Fibroblast of the aortic adventitia (primary cell): ENCODE measurements at regions not wholly inside any gene's neighbourhood (a gene's known extent, or its start where the extent isn't known, plus 50 kb on each side); places are given as distances from the start of the nearest gene placed in this dataset. TPM values are rescaled to one million over a fixed set of nuclear protein-coding genes. Genes with fewer than 3 reads are reported as not detected.

Source experiments
- small RNA-seq: library from RNA; depleted of rRNA; stranded (forward); fragments of <200 nt; gene quantifications from one replicate; pipeline ENCODE3, GENCODE V24; 2012

Small RNA genes lying in the stretch of these regions (small RNA-seq; reads per million reads assigned to genes)
- not detected for gene AC126389.1
